NCI-H748 treated with DMSO at 0.1 percent for 48 hours (cell line): ENCODE measurements at regions not wholly inside any gene's neighbourhood (a gene's known extent, or its start where the extent isn't known, plus 50 kb on each side); places are given as distances from the start of the nearest gene placed in this dataset.
"Not testable (repeated sequence)": the region's sequence is repeated elsewhere in the genome, so short reads cannot be mapped to it uniquely, and the experiment has no call there.

Experiments
- DNase-seq: peaks from one replicate; lab custom pipeline; 2025; lab: John Stamatoyannopoulos, UW

GRCh38 chr11:116666673-116667249, 106.0 kb downstream of the BUD13 start:
- not testable (repeated sequence) for DNase-seq

- no peak for DNase-seq
Measured at GRCh38 chr11:116665523-116665922, 107.3 kb downstream of the BUD13 start.

GRCh38 chr11:116661056-116661455, 111.7 kb downstream of the BUD13 start:
- DNase-seq, result no peak

DNA sequence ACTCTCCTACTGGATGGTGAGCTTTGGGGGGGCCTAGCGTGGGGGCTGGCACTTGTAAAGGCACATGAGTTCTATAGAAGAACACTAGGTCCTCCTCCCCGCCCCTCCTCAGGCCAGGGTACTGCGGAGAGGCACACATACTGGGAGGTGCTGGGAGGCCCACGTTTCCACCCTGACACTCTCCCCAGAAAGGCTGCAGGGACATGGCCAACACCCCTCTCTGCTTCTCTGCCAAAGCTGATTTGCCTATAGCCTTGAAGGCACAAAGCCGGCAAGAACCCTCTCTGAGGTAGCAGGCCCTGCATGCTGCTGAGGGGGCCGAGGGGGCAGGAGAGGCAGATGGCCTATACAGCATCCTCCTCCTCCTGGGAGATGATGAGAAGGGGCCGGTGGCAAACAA, 112.8 kb downstream of the BUD13 start:
- no peak for DNase-seq

- DNase-seq, result no peak
Measured at GRCh38 chr11:116658876-116659535, 113.8 kb downstream of the BUD13 start.

GRCh38 chr11:116657842-116658825, 114.7 kb downstream of the BUD13 start:
- no peak for DNase-seq

DNA sequence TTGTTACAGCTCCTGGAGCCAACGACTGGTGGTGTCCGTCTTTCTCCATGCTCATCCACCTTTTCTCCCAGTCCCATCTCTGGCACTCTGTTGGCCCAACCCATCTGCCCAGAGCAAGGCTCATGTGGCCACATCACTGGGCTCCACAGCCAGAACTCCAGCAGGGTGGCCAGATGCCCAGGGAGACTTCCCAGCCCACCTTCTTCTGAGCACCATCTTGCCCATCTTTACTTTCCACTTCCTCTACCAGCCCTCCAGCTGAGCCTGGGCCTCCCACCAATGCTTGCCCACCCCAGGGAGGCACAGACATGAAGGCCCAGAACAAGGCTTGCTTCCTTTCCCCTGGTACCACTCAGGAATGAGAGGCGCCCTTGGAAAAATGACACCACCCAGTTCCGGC, 116.8 kb downstream of the BUD13 start:
- no peak for DNase-seq

DNA sequence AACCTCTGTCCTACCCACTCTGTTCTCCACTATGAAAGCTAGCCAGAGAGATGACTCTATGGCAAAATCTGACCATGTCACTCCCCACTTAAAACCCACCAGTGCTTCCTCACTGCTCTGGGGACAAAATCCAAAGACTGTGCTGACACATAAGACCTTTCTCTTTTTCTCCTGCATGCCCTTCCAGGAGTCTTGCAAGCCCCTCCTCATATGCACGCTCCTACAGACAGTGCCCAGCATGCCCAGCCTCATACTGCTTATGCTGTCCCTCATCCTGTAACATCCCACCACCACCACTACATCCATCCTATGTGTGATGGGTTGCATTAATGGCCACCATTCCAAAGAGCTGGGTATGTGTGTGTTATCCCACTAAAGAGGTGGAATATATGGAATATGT, 118.3 kb downstream of the BUD13 start:
- no peak for DNase-seq

DNA sequence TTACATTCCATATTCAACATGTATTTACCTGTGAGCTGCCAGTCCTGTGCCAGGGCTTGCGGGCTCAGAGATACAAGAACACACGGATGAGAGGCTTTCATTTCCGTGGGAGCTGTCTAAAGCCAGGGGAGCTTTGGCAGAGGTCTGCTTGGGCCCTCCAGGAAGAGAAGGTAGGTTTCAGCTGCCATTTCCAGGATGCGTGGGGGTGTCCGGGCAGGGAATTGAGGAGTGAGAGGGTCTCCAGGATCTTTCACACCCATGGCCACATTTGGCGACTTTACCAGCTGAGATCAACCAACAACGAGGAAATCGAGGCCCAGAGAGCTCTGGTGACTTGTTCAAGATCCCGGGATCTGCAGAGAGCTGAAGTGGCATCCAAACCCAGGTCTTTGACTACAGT, 119.6 kb downstream of the BUD13 start:
- no peak for DNase-seq

- DNase-seq, result no peak
Measured at GRCh38 chr11:116651737-116652237, 121.0 kb downstream of the BUD13 start.

GRCh38 chr11:116651098-116651736, 121.6 kb downstream of the BUD13 start:
- no peak for DNase-seq

DNA sequence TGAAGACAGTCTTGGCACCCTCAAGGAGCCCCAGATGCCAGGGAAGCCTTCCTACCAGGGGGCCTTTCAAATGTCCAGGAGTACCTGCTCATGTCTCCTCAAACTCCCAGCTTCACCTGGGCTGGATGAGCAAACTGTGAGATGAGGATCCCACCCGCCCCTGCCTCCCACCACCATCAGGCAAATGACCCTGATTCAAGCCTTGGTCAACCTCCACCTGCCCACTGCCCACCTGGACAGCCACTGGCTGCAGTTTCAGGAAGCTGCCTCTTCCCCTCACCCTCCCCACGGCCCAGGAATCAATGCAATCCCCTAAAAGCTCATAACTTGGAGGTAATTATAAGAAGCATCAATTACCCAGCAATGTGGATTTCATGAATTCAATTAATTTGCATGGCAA, 122.7 kb downstream of the BUD13 start:
- no peak for DNase-seq

GRCh38 chr11:116649268-116649667, 123.5 kb downstream of the BUD13 start:
- no peak for DNase-seq

- DNase-seq, result no peak
Measured at GRCh38 chr11:116648247-116649174, 124.3 kb downstream of the BUD13 start.

DNA sequence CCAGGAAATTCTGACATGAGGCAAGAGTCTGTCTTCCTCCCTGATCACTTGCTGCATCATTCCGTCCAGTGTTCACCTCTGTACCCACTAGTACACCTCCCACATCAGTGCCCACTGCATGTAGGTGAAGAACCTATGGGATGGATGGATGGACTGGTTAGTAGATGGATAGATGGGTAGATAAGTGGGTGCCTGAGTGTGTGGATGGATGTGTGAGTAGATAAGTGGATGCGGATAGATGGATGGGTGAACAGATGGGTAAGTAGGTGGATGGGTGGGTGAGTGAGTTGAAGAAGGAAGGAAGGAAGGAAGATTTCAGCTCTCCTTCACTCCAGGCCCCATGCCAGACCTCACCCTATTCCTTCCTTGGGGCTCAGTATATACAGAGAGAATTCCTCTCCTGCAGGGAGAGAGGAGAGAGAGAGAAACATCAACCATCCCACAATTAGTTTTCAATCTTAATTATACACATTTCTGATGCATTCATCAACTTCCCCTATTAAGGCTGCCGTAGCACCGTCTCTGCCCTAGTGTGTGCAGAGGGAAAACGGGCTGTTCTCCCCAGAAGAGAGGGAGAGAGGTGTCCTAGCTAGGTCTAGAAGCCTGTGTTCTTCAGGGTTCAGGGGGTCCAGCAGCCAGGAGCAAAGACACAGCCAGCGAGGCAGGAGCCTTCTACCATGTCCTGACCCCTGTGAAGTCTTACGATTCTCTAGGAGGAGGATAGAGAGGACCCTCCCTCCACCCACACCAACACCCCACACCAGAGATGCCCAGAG, 125.3 kb downstream of the BUD13 start:
- no peak for DNase-seq

GRCh38 chr11:116646191-116646590, 126.6 kb downstream of the BUD13 start:
- no peak for DNase-seq

DNA sequence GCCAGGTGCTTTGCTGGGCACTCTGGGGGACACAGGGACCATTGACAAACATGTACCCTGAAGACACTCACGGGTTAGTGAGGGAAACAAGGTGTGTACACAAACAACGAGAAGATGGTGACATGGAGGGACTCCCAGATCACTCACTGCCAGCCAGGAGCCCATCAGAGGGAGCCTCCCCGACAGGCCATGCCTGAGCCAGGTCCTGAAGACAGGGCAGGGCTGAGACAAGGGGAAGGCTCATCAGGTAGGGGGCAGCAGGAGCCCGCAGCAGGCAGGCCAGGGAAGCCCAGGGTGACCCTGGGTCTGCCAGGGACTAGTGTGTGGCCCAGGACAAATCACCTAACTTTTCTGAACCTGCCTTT, 127.9 kb downstream of the BUD13 start:
- DNase-seq, result no peak

DNA sequence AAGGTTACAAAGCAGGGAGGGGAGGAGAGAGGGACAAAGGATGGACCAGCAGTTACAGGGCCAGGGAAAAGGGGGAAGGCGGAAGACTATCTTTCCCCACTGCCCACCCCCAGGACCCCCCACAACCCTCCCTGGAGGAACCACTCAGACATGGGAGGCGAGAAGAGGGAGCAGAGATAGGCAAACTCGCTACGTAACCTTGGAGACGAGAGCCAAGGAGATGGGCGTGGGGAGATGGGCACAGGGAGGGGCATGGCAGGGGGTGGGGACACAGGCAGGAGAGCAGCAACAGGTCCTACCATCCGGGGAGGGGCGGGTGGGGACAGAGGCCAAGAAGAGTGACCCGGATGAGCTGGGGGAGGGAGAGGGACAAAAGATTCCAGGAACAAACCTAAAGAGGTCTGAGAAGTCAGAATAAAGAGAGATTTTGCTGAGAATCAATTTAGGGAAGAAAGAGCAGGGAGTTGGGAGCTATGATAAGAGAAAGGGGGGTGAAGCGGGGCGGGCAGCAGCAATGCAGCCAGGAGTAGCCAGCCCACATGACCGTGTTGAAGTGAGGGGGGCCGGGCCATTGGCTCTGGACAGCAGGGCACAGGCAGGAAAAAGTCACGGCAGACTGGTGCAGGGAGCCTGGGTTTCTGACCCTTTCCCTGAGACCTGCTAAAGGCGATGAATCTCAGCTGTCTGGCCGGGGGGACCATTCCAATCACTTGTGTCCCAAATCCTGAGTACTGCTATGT, 128.4 kb downstream of the BUD13 start:
- DNase-seq, result no peak

- no peak for DNase-seq
Measured at GRCh38 chr11:116643521-116643920, 129.3 kb downstream of the BUD13 start.

DNA sequence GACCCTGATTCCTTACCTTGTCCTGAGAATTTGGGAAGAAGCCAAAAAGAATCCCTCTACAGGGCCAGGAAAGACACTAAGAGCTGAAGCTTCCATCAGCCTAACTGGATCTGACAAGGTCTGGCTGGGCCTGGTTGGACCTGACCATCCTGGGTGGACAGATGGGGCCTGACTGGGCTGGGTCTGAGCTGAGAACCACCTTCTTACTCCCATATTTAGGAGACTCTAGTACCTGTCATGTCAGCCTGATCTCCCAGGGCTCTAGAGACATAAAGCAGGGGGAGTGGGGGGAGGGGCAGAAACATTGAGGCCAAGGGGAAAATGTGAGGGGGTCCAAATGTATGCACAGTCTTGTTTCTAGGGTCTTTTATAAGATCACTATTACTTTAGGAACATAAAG, 129.9 kb downstream of the BUD13 start:
- no peak for DNase-seq
